ENCODE measurements at regions not wholly inside any gene's neighbourhood (a gene's known extent, or its start where the extent isn't known, plus 50 kb on each side); places are given as distances from the start of the nearest gene placed in this dataset.

- TF ChIP-seq CTCF (IDR thresholded peaks at IDR 0.05; ENCODE audit: insufficient read depth, low read depth, low read length) (no peak), EZH2 (IDR thresholded peaks at IDR 0.05; ENCODE audit: insufficient read depth, low read length) (no peak)
Observed at GRCh38 chr14:36001936-36002335, 174.6 kb downstream of the PTCSC3 start.

Measured in astrocyte (in vitro differentiated cells and primary cell).